DMS53 treated with DMSO at 0.1 percent for 48 hours (cell line): ENCODE measurements at regions not wholly inside any gene's neighbourhood (a gene's known extent, or its start where the extent isn't known, plus 50 kb on each side); places are given as distances from the start of the nearest gene placed in this dataset.
"Not testable (repeated sequence)": the region's sequence is repeated elsewhere in the genome, so short reads cannot be mapped to it uniquely, and the experiment has no call there.

ENCODE experiments used
- DNase-seq: peaks from one replicate; lab custom pipeline; 2025; ENCODE audit not compliant: unreplicated experiment; lab: John Stamatoyannopoulos, UW

- no peak for DNase-seq
Measured at GRCh38 chr1:29576510-29576909, 340.2 kb downstream of the PTPRU start.

- no peak for DNase-seq
Measured at GRCh38 chr1:29575826-29576225, 339.5 kb downstream of the PTPRU start.

GRCh38 chr1:29575277-29575676 lies 339.0 kb downstream of the PTPRU start:
- DNase-seq = no peak

GRCh38 chr1:29574871-29575270 lies 338.5 kb downstream of the PTPRU start:
- no peak for DNase-seq

GRCh38 chr1:29569971-29570634 lies 333.8 kb downstream of the PTPRU start:
- peak; percentile 20 for DNase-seq

- no peak for DNase-seq
Measured at GRCh38 chr1:29567257-29567656, 330.9 kb downstream of the PTPRU start.

GRCh38 chr1:29565490-29565889 lies 329.2 kb downstream of the PTPRU start:
- DNase-seq = no peak

GRCh38 chr1:29563571-29563970 lies 327.2 kb downstream of the PTPRU start:
- peak; percentile 1 for DNase-seq

GRCh38 chr1:29563092-29563491 lies 326.8 kb downstream of the PTPRU start:
- no peak for DNase-seq

- DNase-seq = no peak
Measured at GRCh38 chr1:29559056-29559455, 322.7 kb downstream of the PTPRU start.

- no peak for DNase-seq
Measured at GRCh38 chr1:29557701-29558600, 321.6 kb downstream of the PTPRU start.

- no peak for DNase-seq
Measured at GRCh38 chr1:29557066-29557465, 320.7 kb downstream of the PTPRU start.

- no peak for DNase-seq
Measured at GRCh38 chr1:29556657-29557056, 320.3 kb downstream of the PTPRU start.

- no peak for DNase-seq
Measured at GRCh38 chr1:29555043-29555620, 318.8 kb downstream of the PTPRU start.

- no peak for DNase-seq
Measured at GRCh38 chr1:29554208-29554778, 318.0 kb downstream of the PTPRU start.

- DNase-seq = no peak
Measured at GRCh38 chr1:29551123-29551936, 315.0 kb downstream of the PTPRU start.

GRCh38 chr1:29550119-29550841 lies 314.0 kb downstream of the PTPRU start:
- DNase-seq = no peak

GRCh38 chr1:29549728-29550118 lies 313.4 kb downstream of the PTPRU start:
- not testable (repeated sequence) for DNase-seq

- no peak for DNase-seq
Measured at GRCh38 chr1:29549001-29549400, 312.7 kb downstream of the PTPRU start.

GRCh38 chr1:29548091-29548490 lies 311.8 kb downstream of the PTPRU start:
- no peak for DNase-seq
